GM19455 (cell line): ENCODE measurements at regions not wholly inside any gene's neighbourhood (a gene's known extent, or its start where the extent isn't known, plus 50 kb on each side); places are given as distances from the start of the nearest gene placed in this dataset.

Experiments used
- ATAC-seq: cut with Tn5 transposase; IDR thresholded peaks from one replicate; pipeline ENCODE4 v1.9.1; 2021; ENCODE audit not compliant: unreplicated experiment

- no peak for ATAC-seq
Measured at GRCh38 chr2:9085353-9085752, 81.9 kb upstream of the MBOAT2 start.

GRCh38 chr2:9083287-9083686, 79.8 kb upstream of the MBOAT2 start:
- ATAC-seq, result no peak

- ATAC-seq, result no peak
Measured at GRCh38 chr2:9082158-9082557, 78.7 kb upstream of the MBOAT2 start.

- no peak for ATAC-seq
Measured at GRCh38 chr2:9081750-9082149, 78.3 kb upstream of the MBOAT2 start.

GRCh38 chr2:9078405-9078804, 74.9 kb upstream of the MBOAT2 start:
- no peak for ATAC-seq

GRCh38 chr2:9077691-9078090, 74.2 kb upstream of the MBOAT2 start:
- no peak for ATAC-seq

GRCh38 chr2:9076755-9077154, 73.3 kb upstream of the MBOAT2 start:
- ATAC-seq, result no peak

- ATAC-seq, result no peak
Measured at GRCh38 chr2:9076210-9076609, 72.7 kb upstream of the MBOAT2 start.

GRCh38 chr2:9074930-9075329, 71.4 kb upstream of the MBOAT2 start:
- ATAC-seq, result no peak

- ATAC-seq, result no peak
Measured at GRCh38 chr2:9071584-9072124, 68.2 kb upstream of the MBOAT2 start.

- no peak for ATAC-seq
Measured at GRCh38 chr2:9071032-9071431, 67.5 kb upstream of the MBOAT2 start.

GRCh38 chr2:9069543-9069942, 66.1 kb upstream of the MBOAT2 start:
- ATAC-seq, result no peak

- ATAC-seq, result no peak
Measured at GRCh38 chr2:9065901-9066300, 62.4 kb upstream of the MBOAT2 start.

GRCh38 chr2:9063023-9063606, 59.6 kb upstream of the MBOAT2 start:
- ATAC-seq, result no peak

GRCh38 chr2:9060819-9061218, 57.3 kb upstream of the MBOAT2 start:
- ATAC-seq, result no peak

GRCh38 chr2:9057939-9058761, 54.7 kb upstream of the MBOAT2 start:
- ATAC-seq, result no peak

- ATAC-seq, result no peak
Measured at GRCh38 chr2:9055471-9055870, 52.0 kb upstream of the MBOAT2 start.

GRCh38 chr2:9053534-9053931, 50.0 kb upstream of the MBOAT2 start:
- no peak for ATAC-seq
